DOHH2 (cell line): ENCODE measurements at regions not wholly inside any gene's neighbourhood (a gene's known extent, or its start where the extent isn't known, plus 50 kb on each side); places are given as distances from the start of the nearest gene placed in this dataset.

Experiments used
- H3F3A ChIP-seq: fragments of 200-600 bp; sonication (generic), shearing (Covaris generic); 2 replicates; pipeline ENCODE4 v1.6.0; 2016; ENCODE audit warnings: antibody characterized with exemption, mild to moderate bottlenecking; ENCODE audit not compliant: control insufficient read depth, insufficient read depth
- H3K27ac ChIP-seq: fragments of 200-600 bp; sonication (generic); 2 replicates; pipeline ENCODE4 v1.5.1; 2014; ENCODE audit warnings: low read depth, mild to moderate bottlenecking, low read length, moderate library complexity
- H3K27me3 ChIP-seq: fragments of 200-600 bp; sonication (generic); 2 replicates; pipeline ENCODE4 v1.6.1; 2014; ENCODE audit warnings: mild to moderate bottlenecking, low read length, mixed read lengths; ENCODE audit not compliant: control insufficient read depth
- H3K36me3 ChIP-seq: fragments of 200-600 bp; sonication (generic); 2 replicates; pipeline ENCODE4 v1.6.1; 2014; ENCODE audit warnings: mild to moderate bottlenecking, low read length, moderate library complexity, mixed read lengths; ENCODE audit not compliant: control insufficient read depth
- H3K4me1 ChIP-seq: fragments of 200-600 bp; sonication (generic); 2 replicates; pipeline ENCODE4 v1.6.1; 2014; ENCODE audit warnings: mild to moderate bottlenecking, low read length, mixed read lengths; ENCODE audit not compliant: control insufficient read depth
- H3K4me2 ChIP-seq: fragments of 200-600 bp; sonication (generic); 2 replicates; pipeline ENCODE4 v1.6.0; 2014; ENCODE audit warnings: mild to moderate bottlenecking, low read length, moderate library complexity
- H3K4me3 ChIP-seq: fragments of 200-600 bp; sonication (generic); 2 replicates; pipeline ENCODE4 v1.5.1; 2014; ENCODE audit warnings: mild to moderate bottlenecking, low read length, mixed read lengths
- H3K79me2 ChIP-seq: fragments of 200-600 bp; sonication (generic); 2 replicates; pipeline ENCODE4 v1.6.1; 2014; ENCODE audit warnings: mild to moderate bottlenecking, low read length, mixed read lengths; ENCODE audit not compliant: control insufficient read depth
- H3K9me2 ChIP-seq: fragments of 200-600 bp; sonication (generic); replicated peaks from 2 replicates; pipeline ENCODE4 v1.6.1; 2014; ENCODE audit warnings: mild to moderate bottlenecking, low read length, mixed read lengths; ENCODE audit not compliant: control insufficient read depth
- H3K9me3 ChIP-seq: fragments of 200-600 bp; sonication (generic); 2 replicates; pipeline ENCODE4 v1.6.1; 2014; ENCODE audit warnings: antibody characterized with exemption, low read length, mixed read lengths; ENCODE audit not compliant: control insufficient read depth, insufficient read depth
- H4K20me1 ChIP-seq: fragments of 200-600 bp; sonication (generic); 2 replicates; pipeline ENCODE4 v1.6.0; 2014; ENCODE audit warnings: low read depth, mild to moderate bottlenecking, antibody characterized with exemption, low read length, moderate library complexity; ENCODE audit not compliant: control insufficient read depth, insufficient read depth
- CTCF ChIP-seq: fragments of 200-600 bp; sonication (generic); IDR thresholded peaks from one replicate; pipeline ENCODE4 v1.5.1; 2014; ENCODE audit warnings: antibody characterized with exemption, mild to moderate bottlenecking, low read depth, low read length; ENCODE audit not compliant: poor library complexity, severe bottlenecking
- EZH2phosphoT487 ChIP-seq: fragments of 200-600 bp; sonication (generic); IDR thresholded peaks from 2 replicates; pipeline ENCODE4 v1.6.1; 2017; ENCODE audit warnings: borderline replicate concordance, mild to moderate bottlenecking, antibody characterized with exemption, low read length, moderate library complexity, mixed read lengths

DNA sequence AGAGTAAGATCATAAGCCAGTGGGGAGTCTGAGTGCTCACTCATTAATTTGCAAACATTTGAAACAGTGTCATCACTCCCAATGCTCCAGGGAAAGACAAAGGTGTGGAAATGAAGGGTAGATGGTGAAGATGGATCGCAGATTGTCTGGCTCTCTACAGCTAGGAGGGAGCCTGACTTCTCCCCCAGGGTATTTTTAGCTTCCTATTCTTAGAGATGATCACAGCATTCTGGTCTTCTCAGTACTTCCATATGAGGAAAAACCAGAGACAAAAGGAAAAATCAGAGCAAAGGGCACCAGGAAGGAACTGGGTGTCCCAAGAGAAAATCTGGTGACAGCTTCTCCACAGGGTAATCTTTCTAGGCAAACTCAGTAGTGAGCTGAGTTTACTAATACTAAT lies 401.9 kb upstream of the GRIA1 start:
- no peaks in the 10 kb centered on the region for H4K20me1 ChIP-seq
- no peaks in the 10 kb centered on the region for H3K79me2 ChIP-seq
- TF ChIP-seq CTCF (no peak), EZH2phosphoT487 (no peak)
- H3K4me1 ChIP-seq, result no peaks in the 10 kb centered on the region
- no peaks in the 10 kb centered on the region for H3K9me2 ChIP-seq
- no peak overlapping the region for H3K27ac ChIP-seq
- H3K36me3 ChIP-seq, result no peaks in the 10 kb centered on the region
- no peaks in the 10 kb centered on the region for H3K27me3 ChIP-seq
- no peak overlapping the region for H3K4me3 ChIP-seq
- H3F3A ChIP-seq, result no peaks in the 10 kb centered on the region
- no peak overlapping the region for H3K4me2 ChIP-seq
- no peaks in the 10 kb centered on the region for H3K9me3 ChIP-seq

DNA sequence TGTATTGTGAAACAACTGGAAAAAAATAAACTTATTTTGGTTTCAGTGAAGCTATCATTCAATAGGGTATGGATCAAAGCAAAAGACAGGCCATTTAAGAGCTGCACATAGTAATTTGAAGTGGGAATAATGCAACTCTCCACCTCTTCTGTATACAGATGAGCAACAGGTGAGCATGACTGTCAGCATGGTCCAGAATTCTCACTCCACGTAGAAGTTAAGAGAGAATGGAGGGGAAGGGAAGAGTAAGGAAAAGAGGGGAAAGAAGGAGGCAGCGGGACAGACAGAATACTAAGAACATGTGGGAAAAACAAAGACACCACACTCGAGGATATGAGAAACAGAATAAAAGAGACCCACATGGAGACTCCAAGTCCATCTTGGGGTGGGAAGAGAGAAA lies 396.1 kb upstream of the GRIA1 start:
- Histone ChIP-seq H4K20me1 (no peaks in the 10 kb centered on the region), H3K27me3 (no peaks in the 10 kb centered on the region), H3K9me2 (no peaks in the 10 kb centered on the region), H3K79me2 (no peaks in the 10 kb centered on the region), H3K27ac (no peak overlapping the region), H3K4me3 (no peak overlapping the region), H3K9me3 (no peaks in the 10 kb centered on the region), H3K4me1 (no peaks in the 10 kb centered on the region), H3K36me3 (no peaks in the 10 kb centered on the region), H3F3A (no peaks in the 10 kb centered on the region), H3K4me2 (no peak overlapping the region)
- TF ChIP-seq CTCF (no peak), EZH2phosphoT487 (no peak)

GRCh38 chr5:153096381-153096780 lies 394.1 kb upstream of the GRIA1 start:
- H3K27ac ChIP-seq, result no peak overlapping the region
- H3K4me3 ChIP-seq, result no peak overlapping the region
- H4K20me1 ChIP-seq, result no peaks in the 10 kb centered on the region
- no peaks in the 10 kb centered on the region for H3K36me3 ChIP-seq
- H3K4me2 ChIP-seq, result no peak overlapping the region
- no peaks in the 10 kb centered on the region for H3K9me3 ChIP-seq
- H3K9me2 ChIP-seq, result no peaks in the 10 kb centered on the region
- no peak for TF ChIP-seq CTCF
- no peaks in the 10 kb centered on the region for H3F3A ChIP-seq
- H3K27me3 ChIP-seq, result no peaks in the 10 kb centered on the region
- H3K79me2 ChIP-seq, result no peaks in the 10 kb centered on the region
- no peaks in the 10 kb centered on the region for H3K4me1 ChIP-seq

DNA sequence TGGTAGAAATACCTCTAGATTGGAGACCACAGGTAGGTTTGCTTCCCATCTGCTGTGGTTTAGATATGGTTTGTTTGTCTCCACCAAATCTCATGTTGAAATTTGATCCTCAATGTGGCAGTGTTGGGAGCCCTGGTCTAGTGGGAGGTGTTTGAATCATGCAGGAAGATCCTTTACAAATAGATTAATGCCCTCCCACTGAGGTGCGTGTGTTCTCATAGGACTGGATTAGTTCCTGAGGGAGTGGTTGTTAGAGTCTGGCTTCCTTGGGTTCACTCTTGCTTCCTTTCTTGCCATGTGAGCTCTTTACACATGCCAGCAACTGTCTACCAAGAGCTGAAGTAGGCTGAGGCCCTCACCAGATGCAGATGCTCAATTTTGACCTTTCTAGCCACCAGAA lies 391.1 kb upstream of the GRIA1 start:
- TF ChIP-seq CTCF (no peak), EZH2phosphoT487 (no peak)
- Histone ChIP-seq H3K79me2 (no peaks in the 10 kb centered on the region), H3K27me3 (no peaks in the 10 kb centered on the region), H3K36me3 (no peaks in the 10 kb centered on the region), H3K9me3 (no peaks in the 10 kb centered on the region), H3K9me2 (no peaks in the 10 kb centered on the region), H3K4me1 (no peaks in the 10 kb centered on the region), H3K4me2 (no peak overlapping the region), H4K20me1 (no peaks in the 10 kb centered on the region), H3K27ac (no peak overlapping the region), H3K4me3 (no peak overlapping the region), H3F3A (no peaks in the 10 kb centered on the region)
